OCI-LY7 (cell line): ENCODE measurements at regions not wholly inside any gene's neighbourhood (a gene's known extent, or its start where the extent isn't known, plus 50 kb on each side); places are given as distances from the start of the nearest gene placed in this dataset.

ENCODE experiments used
- EZH2phosphoT487 ChIP-seq: fragments of 200-600 bp; sonication (generic); IDR thresholded peaks from 2 replicates; pipeline ENCODE4 v1.6.1; 2018; ENCODE audit warnings: low read depth, borderline replicate concordance, mild to moderate bottlenecking, mixed run types, antibody characterized with exemption, low read length, moderate library complexity, mixed read lengths
- TF ChIP-seq, protein P1 (sequence below): fragments of 200-600 bp; sonication (generic); conservative IDR thresholded peaks from 2 replicates; pipeline ENCODE4 v1.5.1; 2014; ENCODE audit warnings: mild to moderate bottlenecking, antibody characterized with exemption, low read length, moderate library complexity, mixed read lengths

DNA sequence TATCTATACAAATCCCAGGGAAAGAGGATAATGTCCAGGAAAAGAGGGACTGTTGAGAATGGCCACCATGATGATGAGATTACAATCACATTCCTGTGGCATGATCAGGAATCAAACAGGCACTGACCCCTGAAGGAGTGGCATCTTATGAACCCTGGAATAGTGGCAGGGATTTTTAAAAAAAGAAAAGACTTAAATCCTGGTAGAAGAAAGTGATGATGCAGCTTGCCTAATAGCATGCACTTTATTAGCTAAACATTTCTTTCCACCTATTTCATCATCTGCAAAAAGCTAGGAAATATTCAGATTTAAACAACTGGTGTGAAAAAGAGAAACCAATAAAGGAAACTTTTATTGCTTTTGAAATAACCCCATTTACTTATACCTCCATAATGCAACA, 87.2 kb upstream of the FSHR start:
- TF ChIP-seq, protein P1, sequence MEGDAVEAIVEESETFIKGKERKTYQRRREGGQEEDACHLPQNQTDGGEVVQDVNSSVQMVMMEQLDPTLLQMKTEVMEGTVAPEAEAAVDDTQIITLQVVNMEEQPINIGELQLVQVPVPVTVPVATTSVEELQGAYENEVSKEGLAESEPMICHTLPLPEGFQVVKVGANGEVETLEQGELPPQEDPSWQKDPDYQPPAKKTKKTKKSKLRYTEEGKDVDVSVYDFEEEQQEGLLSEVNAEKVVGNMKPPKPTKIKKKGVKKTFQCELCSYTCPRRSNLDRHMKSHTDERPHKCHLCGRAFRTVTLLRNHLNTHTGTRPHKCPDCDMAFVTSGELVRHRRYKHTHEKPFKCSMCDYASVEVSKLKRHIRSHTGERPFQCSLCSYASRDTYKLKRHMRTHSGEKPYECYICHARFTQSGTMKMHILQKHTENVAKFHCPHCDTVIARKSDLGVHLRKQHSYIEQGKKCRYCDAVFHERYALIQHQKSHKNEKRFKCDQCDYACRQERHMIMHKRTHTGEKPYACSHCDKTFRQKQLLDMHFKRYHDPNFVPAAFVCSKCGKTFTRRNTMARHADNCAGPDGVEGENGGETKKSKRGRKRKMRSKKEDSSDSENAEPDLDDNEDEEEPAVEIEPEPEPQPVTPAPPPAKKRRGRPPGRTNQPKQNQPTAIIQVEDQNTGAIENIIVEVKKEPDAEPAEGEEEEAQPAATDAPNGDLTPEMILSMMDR = no peak
- TF ChIP-seq EZH2phosphoT487 = no peak
